HepG2 (cell line): ENCODE measurements at regions not wholly inside any gene's neighbourhood (a gene's known extent, or its start where the extent isn't known, plus 50 kb on each side); places are given as distances from the start of the nearest gene placed in this dataset.

Source experiments
- ATAC-seq: fragments of 200-7000 bp; cut with Tn5 transposase; 3 replicates; pipeline ENCODE4 v1.9.1; 2020; ENCODE audit warnings: mild to moderate bottlenecking, moderate library complexity
- BruUV-seq: library from RNA; stranded (reverse); fragments of 400-500 nt; replicated peaks from 2 replicates; lab custom pipeline; 2021; lab: Mats Ljungman, UMichigan
- CTCF ChIA-PET: fragments of 300-600 bp; formaldehyde crosslinking; extraction: SDS; loops from one replicate; lab custom pipeline; 2021; ENCODE audit warnings: low total read pairs, inconsistent platforms, low intra/inter-chr PET ratio; lab: Yijun Ruan, JAX
- POLR2A ChIA-PET: fragments of 350-600 bp; sonication (Branson Sonifier 250); formaldehyde crosslinking; loops from one replicate; lab custom pipeline; 2020; ENCODE audit warnings: antibody characterized with exemption, inconsistent platforms; lab: Yijun Ruan, JAX
- DNase-seq: peaks from one replicate; pipeline ENCODE4 v3.0.0-alpha.2; 2015; ENCODE audit warnings: low spot score
- FAIRE-seq: peaks from 3 replicates; lab custom pipeline; 2011; peaks lifted over from hg19 to GRCh38; lab: Jason Lieb, UNC
- H2AFZ ChIP-seq: one replicate; pipeline ENCODE4 v1.6.1; 2011; ENCODE audit warnings: low read length, inconsistent platforms
- H3K27ac ChIP-seq: fragments of 300-600 bp; 3 replicates; pipeline ENCODE4 v1.8.0; 2011; ENCODE audit warnings: mixed run types, mild to moderate bottlenecking, mixed read lengths, low read length, inconsistent platforms; ENCODE audit not compliant: insufficient read depth; ENCODE audit errors: extremely low read length
- H3K27me3 ChIP-seq, 2 experiments: fragments of 200-600 bp in 1 of 2; 2 replicates in 1 of 2; 3 replicates in 1 of 2; pipeline versions ENCODE4 v1.6.0 to v1.8.0; 2011; ENCODE audit warnings: low read length in 2 of 2, mild to moderate bottlenecking in 2 of 2, moderate library complexity in 2 of 2, inconsistent platforms in 1 of 2; ENCODE audit not compliant: insufficient read depth in 2 of 2, control insufficient read depth in 1 of 2
- H3K36me3 ChIP-seq, 2 experiments: fragments of 200-600 bp in 1 of 2; replicated peaks in 1 of 2; 2 replicates in 1 of 2; 3 replicates in 1 of 2; pipeline versions ENCODE4 v1.5.1 to v1.8.0; 2011; ENCODE audit warnings: low read length in 2 of 2, inconsistent platforms in 1 of 2; ENCODE audit not compliant: insufficient read depth in 2 of 2, control insufficient read depth in 1 of 2
- H3K4me1 ChIP-seq: 2 replicates; pipeline ENCODE4 v1.5.1; 2012; ENCODE audit warnings: low read length, inconsistent platforms; ENCODE audit not compliant: insufficient read depth
- H3K4me2 ChIP-seq: 2 replicates; pipeline ENCODE4 v1.6.0; 2011; ENCODE audit warnings: low read depth, low read length, inconsistent platforms
- H3K4me3 ChIP-seq, 3 experiments: fragments of 200-600 bp in 1 of 3; sonication (generic), shearing (Covaris generic) in 1 of 3; replicated peaks in 1 of 3; 2 replicates each; pipeline ENCODE4 v1.5.1; 2011 to 2016; ENCODE audit warnings: low read length in 3 of 3, inconsistent platforms in 2 of 3, low read depth in 2 of 3, mild to moderate bottlenecking in 2 of 3, control low read depth in 1 of 3, mixed read lengths in 1 of 3; ENCODE audit not compliant: insufficient read depth in 1 of 3
- H3K79me2 ChIP-seq: one replicate; pipeline ENCODE4 v1.6.1; 2011; ENCODE audit warnings: low read length, inconsistent platforms; ENCODE audit not compliant: insufficient read depth
- H3K9ac ChIP-seq: 2 replicates; pipeline ENCODE4 v1.6.0; 2011; ENCODE audit warnings: mild to moderate bottlenecking, low read depth, low read length, inconsistent platforms; ENCODE audit not compliant: insufficient read depth
- H3K9me3 ChIP-seq: 2 replicates; pipeline ENCODE4 v1.5.1; 2012; ENCODE audit warnings: mild to moderate bottlenecking, low read length
- H4K20me1 ChIP-seq: 2 replicates; pipeline ENCODE4 v1.6.0; 2011; ENCODE audit warnings: inconsistent platforms, mild to moderate bottlenecking, low read length, moderate library complexity; ENCODE audit not compliant: insufficient read depth
- ARID5B ChIP-seq: IDR thresholded peaks from 2 replicates; pipeline ENCODE4 v1.4.0; 2020; ENCODE audit warnings: mild to moderate bottlenecking, missing genetic modification reagents
- CREM ChIP-seq, 2 experiments: sonication (generic) in 1 of 2; formaldehyde crosslinking in 1 of 2; IDR thresholded peaks; 2 replicates each; pipeline versions ENCODE4 v1.4.0 to v1.6.1; 2016 to 2020; ENCODE audit warnings: antibody characterized with exemption in 1 of 2, mild to moderate bottlenecking in 1 of 2, missing genetic modification reagents in 1 of 2
- GZF1 ChIP-seq: sonication (generic); formaldehyde crosslinking; IDR thresholded peaks from 2 replicates; pipeline ENCODE4 v1.5.1; 2020; ENCODE audit warnings: mild to moderate bottlenecking, missing genetic modification reagents
- NFIC ChIP-seq: IDR thresholded peaks from 2 replicates; pipeline ENCODE4 v1.6.1; 2012; ENCODE audit warnings: mild to moderate bottlenecking, low read length, inconsistent platforms
- PBX2 ChIP-seq: IDR thresholded peaks from 2 replicates; pipeline ENCODE4 v1.6.1; 2016; ENCODE audit warnings: control low read depth
- REST ChIP-seq, 2 experiments: IDR thresholded peaks; 2 replicates each; pipeline ENCODE4 v1.6.1; 2011 to 2012; ENCODE audit warnings: low read length in 2 of 2, borderline replicate concordance in 1 of 2, low read depth in 1 of 2, mild to moderate bottlenecking in 1 of 2, moderate library complexity in 1 of 2
- ZNF160 ChIP-seq: sonication (generic); formaldehyde crosslinking; IDR thresholded peaks from 2 replicates; pipeline ENCODE4 v1.8.0; 2022; ENCODE audit warnings: mild to moderate bottlenecking, inconsistent platforms, missing genetic modification reagents
- ZNF333 ChIP-seq: sonication (generic); formaldehyde crosslinking; IDR thresholded peaks from 2 replicates; pipeline ENCODE4 v1.4.0; 2020; ENCODE audit warnings: mild to moderate bottlenecking, missing genetic modification reagents, borderline replicate concordance
- ZNF335 ChIP-seq: sonication (generic); formaldehyde crosslinking; IDR thresholded peaks from 2 replicates; pipeline ENCODE4 v1.4.0; 2020; ENCODE audit warnings: missing genetic modification reagents
- ZNF33A ChIP-seq: sonication (generic); formaldehyde crosslinking; IDR thresholded peaks from 2 replicates; pipeline ENCODE4 v1.5.1; 2020; ENCODE audit warnings: missing genetic modification reagents, mild to moderate bottlenecking, moderate library complexity, borderline replicate concordance
- ZNF431 ChIP-seq: sonication (generic); formaldehyde crosslinking; IDR thresholded peaks from 2 replicates; pipeline ENCODE4 v1.9.0; 2022; ENCODE audit warnings: missing genetic modification reagents, low read depth, mild to moderate bottlenecking, borderline replicate concordance
- ZNF549 ChIP-seq: sonication (generic); formaldehyde crosslinking; IDR thresholded peaks from 2 replicates; pipeline ENCODE4 v1.5.0; 2020; ENCODE audit warnings: missing genetic modification reagents
- ZNF776 ChIP-seq: sonication (generic); formaldehyde crosslinking; IDR thresholded peaks from 2 replicates; pipeline ENCODE4 v1.4.0; 2020; ENCODE audit warnings: mild to moderate bottlenecking, missing genetic modification reagents
- ZSCAN21 ChIP-seq: sonication (generic); formaldehyde crosslinking; IDR thresholded peaks from 2 replicates; pipeline ENCODE4 v1.8.0; 2022; ENCODE audit warnings: mild to moderate bottlenecking, missing genetic modification reagents, moderate library complexity, borderline replicate concordance
- WGBS: methylation state at CpG from one replicate; pipeline ENCODE4 v1.1.6; 2017; ENCODE audit warnings: low lambda C conversion rate; 5-methylcytosine and 5-hydroxymethylcytosine counted together
- in situ Hi-C: cut with HindIII; loops from 2 replicates; pipeline ENCODE4 v1.10.0; 2017; ENCODE audit warnings: low pct_unique_long_range_greater_than_20kb; ENCODE audit not compliant: extremely low pct_ligation_motif_present
- intact Hi-C: fragments of 100-400 bp; cut with micrococcal nuclease; formaldehyde crosslinking; loops from one replicate; pipeline ENCODE4 v1.10.0; 2022; ENCODE audit not compliant: unreplicated experiment

- H3K9ac ChIP-seq = no peak overlapping the region
- H3K27ac ChIP-seq = no peak overlapping the region
- no peak overlapping the region for H3K4me3 ChIP-seq
- intact Hi-C loops = no loop called here
- no peak for FAIRE-seq
- CTCF ChIA-PET = no interaction called here
- no TSS peak for BruUV-seq
- WGBS = 27% methylated on average over 3 of the region's 3 CpGs
- TF ChIP-seq ZNF160 (CRISPR knock-in tag) (no peak), PBX2 (no peak), ZNF335 (no peak), CREM (IDR thresholded peaks at IDR 0.05) (no peak), CREM (CRISPR knock-in tag; IDR thresholded peaks at IDR 0.05) (no peak), ZNF776 (CRISPR knock-in tag) (no peak), ZNF431 (CRISPR knock-in tag) (no peak), REST (IDR thresholded peaks at IDR 0.05; ENCODE audit: borderline replicate concordance in 1 of 2, low read depth in 1 of 2, low read length in 2 of 2) (no peak), GZF1 (CRISPR knock-in tag) (no peak), ZNF333 (no peak), ZSCAN21 (CRISPR knock-in tag) (no peak), ARID5B (CRISPR knock-in tag) (no peak), ZNF33A (CRISPR knock-in tag) (no peak), ZNF549 (CRISPR knock-in tag) (no peak), NFIC (no peak)
- TF ChIP-seq, all 625 proteins: peak for 0
- Histone ChIP-seq H3K9me3 (no peaks in the 10 kb centered on the region), H3K27me3 (no peaks in the 10 kb centered on the region), H2AFZ (no peak overlapping the region), H3K79me2 (no peaks in the 10 kb centered on the region), H4K20me1 (no peaks in the 10 kb centered on the region), H3K4me1 (no peaks in the 10 kb centered on the region), H3K36me3 (no peaks in the 10 kb centered on the region), H3K4me2 (no peak overlapping the region)
- ATAC-seq = no peak
- DNase-seq = no peak
- in situ Hi-C loops = no loop called here
- POLR2A ChIA-PET = no interaction called here
Observed at GRCh38 chr11:91129596-91129995, 906.7 kb upstream of the CHORDC1 start.
